NCI-H82 treated with DMSO at 0.1 percent for 48 hours (cell line): ENCODE measurements at regions not wholly inside any gene's neighbourhood (a gene's known extent, or its start where the extent isn't known, plus 50 kb on each side); places are given as distances from the start of the nearest gene placed in this dataset.

Source experiments
- DNase-seq: peaks from one replicate; lab custom pipeline; 2025; ENCODE audit not compliant: unreplicated experiment; lab: John Stamatoyannopoulos, UW

DNA sequence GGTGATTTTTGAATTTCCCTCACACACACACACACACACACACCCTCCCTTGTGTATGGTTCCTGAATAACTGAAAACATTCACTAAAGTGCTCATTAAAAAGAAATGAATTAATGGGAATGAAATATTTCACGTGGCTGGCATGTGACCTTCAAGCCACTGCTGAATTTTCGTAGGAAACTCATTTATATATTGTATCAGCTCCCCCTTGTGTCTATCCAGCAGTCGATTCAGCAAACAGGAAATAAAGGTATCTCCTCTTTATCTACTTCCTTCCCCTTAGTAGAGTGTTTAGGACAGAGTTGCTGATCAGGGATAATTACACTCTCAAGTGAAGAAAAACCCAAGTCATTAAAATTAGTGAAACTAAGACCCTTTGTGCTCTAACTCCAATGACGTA lies 912.6 kb upstream of the LCORL start:
- DNase-seq = peak; percentile 42

DNA sequence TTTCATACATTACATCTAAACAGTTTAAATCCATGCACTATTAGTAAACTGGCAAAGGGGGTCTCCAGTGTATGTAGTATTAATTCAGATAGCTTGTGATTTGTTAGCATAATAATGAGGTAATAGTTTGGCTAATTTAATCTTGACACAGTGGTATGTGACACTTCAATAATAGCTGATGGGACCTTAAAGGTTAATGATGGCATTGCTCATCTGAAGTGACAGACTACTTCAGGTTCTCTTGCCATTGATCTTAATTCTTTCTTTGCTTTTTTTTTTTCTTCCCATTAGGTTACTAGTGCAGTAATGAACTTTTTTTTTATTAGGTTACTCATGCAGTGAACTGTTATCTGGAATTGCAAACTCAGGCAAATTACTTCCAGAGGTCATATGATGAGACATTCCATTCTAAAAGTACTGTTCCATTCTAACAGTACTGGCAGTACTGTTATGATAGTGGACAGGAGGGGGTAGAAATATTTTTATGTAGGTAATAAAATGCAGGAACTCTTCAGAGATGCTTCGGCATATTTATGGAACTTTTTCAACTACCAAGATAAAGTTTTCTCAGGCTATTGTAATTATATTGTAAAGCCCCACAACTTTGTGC lies 911.3 kb upstream of the LCORL start:
- no peak for DNase-seq

DNA sequence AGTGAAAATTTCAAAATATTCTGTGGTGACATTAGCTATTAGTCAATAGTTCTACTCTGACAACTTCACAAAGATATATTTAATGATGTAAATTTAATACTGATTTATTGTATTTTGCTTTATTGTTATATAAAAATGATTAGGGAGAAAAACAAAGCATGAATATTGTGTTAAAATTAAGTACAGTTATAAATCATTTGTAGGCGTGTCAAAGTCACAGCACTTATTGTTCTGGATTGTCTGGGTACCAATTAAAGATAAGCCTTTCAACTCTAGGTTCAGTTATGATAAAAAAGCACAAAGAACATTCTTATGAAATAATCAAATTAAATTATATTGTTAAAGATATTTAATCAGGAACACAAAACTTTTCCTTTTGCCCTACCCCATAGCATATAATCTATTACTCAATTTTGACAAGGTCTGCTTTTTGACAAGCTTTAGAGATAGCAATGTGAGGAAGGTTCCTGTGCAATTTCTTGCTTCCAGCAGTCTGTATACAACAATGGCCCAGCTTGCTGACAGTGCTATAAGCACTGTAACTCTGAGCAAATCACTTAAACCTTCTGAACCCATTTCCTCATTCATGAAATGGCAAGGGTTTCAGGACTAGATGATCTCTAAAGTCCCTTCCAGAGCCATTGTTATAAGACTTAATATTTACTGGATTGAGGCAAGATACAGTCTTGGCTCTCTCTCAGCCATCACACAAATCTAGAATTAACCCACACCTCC lies 910.3 kb upstream of the LCORL start:
- DNase-seq = no peak

DNA sequence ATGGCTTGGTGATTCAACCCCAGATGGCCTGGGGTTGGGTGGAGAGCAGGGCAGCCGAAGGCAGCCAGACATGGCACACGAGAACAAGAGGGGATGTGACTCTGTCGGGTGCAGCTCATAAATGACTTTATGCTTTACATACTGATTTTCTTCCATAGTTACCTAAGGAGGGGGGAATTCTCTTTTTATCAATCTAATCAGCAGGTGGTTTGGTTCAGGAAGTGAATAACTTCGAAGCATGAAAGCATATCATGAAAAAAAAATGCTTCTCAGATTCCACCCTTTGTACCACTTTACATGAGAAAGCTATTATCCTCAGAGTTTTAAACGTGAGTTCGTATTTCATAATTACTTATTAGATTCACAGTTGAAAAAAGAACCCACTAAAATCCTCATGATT lies 908.9 kb upstream of the LCORL start:
- DNase-seq = no peak

DNA sequence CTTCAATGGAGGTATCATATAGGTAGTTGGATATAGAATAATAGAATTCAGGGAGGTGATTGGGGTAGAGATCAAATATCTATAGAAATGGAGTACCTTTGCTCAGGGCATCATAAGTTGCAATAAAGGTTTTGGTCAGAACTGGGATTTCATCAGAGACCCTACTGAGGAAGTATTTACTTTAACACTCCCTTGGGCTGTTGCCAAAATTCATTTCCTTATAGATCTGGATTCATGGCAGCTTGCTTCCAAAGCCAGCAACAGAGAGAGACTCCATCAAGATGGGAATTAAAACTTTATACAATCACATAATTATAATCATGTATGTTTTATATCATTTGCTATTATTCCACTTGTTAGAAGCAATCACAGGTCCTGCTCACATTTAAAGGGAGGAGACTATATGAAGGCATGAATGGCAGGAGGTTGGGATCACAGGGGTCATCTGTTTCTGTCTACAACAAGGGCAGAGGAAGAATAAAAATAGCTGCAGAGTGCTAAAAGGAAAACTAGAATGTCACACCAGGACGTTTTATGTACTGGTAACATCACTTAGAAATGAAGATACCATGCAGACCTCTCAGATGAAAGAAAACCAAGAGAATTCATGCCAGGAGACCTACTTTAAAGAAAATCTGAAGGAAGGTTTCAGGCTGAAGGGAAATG lies 902.1 kb upstream of the LCORL start:
- no peak for DNase-seq

DNA sequence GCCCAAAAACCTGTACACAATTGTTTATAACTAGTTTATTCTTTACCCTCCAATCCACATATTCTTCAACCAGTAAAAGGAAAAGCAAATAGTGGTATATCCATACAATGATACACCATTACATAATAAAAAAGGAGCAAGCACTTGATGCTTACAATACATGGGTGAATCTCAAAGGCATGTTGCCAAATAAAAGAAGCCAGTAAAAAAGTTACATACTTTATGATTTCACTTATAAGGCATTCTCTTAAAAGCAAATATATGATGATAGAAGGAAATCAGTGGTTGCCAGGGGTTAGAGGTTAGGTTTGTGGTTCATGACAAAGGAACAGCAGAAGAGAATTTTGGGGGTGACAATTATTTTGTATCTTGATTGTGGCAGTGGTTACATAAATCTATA lies 896.1 kb upstream of the LCORL start:
- DNase-seq = no peak

DNA sequence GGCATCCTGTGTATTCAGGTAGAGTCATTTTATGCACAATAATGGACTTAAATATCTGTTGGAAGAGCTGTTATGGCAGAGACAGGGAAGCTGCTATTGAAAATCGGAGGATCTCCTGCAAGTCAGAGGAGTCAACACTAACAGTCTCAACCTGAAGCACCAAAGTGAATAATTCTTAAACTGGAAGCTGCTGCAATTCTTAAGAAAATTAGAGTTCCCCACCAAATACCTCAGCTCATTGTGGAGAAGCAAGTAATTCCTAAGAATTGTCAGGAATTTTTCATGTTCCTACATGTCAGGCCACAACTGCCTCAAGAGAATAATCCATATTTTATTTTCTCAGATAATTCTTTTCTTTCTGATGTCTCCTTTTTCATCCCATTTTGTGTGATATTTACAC lies 892.6 kb upstream of the LCORL start:
- DNase-seq = no peak

DNA sequence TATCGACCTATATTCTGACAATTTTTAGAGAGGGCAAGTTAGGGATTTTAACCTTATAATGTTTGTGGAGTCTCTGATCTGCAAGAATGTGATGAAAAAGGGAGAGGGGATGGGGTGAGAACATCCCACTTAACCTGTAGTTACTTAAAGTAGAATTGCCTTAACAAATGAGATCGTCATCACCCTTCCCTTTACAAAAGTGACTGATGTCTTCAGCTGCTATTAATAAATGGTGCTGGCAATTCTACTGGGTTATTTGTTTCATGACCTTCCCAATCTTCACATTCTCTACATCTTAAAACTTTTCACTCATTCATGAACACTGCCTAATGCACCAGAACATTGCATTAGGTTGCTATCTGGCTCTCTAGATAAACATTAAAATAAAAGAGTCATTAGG lies 873.4 kb upstream of the LCORL start:
- no peak for DNase-seq

DNA sequence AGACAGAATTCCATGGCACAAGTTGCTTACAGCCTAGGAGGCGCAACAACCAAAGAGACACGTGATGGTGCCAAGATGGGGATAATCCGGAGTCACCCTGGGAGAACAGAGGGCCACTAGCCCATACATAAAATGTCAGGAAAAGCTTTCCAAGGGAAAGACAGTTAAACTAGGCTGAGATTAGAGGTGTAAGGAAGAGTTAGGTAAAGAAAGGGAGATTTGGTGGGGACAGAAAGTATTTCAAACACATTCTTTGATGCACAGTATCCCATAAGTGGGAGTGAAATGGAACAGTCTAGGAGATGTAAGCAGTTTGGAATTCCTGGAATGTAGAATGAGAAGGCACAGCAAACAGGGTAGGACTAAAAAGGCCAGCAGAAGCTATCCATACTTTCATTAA lies 860.9 kb upstream of the LCORL start:
- DNase-seq = no peak

DNA sequence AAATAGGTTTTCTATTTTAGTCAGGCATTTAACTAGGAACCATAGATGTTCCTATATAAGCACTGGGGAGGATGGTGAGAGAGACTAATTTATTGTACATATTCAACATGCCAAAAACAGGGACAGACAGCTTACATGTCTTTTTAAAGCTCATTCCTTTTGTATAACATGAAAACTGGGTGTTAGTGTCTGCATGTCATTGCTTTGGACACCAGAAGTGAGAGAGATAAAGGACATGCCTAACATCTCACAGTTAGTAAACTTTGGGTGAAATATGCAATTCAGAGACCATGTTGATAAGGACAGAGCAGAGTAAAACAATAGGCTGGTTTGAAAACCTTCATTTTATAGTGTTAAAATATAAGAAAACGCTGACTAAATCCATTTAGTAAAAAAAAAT lies 860.0 kb upstream of the LCORL start:
- DNase-seq = no peak

DNA sequence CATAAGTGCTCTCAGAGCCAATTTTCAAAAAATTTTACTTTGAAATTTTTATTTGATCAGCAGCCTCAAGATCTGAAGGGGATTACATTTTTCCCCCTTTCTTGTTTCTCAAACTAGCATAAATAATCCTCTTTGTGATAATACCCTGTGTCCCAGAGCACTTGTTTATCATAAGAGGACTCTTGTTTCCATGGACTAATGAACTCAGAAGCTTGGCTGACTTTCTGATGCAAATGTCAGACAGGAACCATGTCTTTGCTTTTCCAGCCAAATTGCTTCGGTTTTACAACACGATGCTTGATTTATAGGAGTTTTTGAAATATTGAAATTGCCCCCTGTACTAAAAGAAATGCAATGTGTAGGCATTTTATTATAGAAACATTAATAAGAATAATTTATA lies 859.3 kb upstream of the LCORL start:
- peak; percentile 67 for DNase-seq

DNA sequence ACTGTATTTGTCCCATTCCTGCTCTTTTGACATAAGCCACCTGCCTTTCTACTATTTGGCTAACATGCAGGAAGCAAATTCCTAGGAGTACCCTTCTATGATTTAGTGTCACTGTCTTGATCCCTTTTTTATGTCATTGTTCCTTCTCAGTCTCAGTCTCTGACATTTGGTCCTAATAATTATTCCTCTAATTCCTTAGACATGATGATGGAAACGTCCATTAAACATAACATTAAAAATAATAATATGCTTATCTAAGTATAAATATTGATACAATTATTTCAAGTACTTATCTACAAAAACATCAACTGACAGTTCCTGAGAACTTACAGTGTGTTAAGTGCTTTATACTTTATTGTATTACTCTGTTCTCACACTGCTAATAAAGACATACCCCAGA lies 857.0 kb upstream of the LCORL start:
- no peak for DNase-seq

DNA sequence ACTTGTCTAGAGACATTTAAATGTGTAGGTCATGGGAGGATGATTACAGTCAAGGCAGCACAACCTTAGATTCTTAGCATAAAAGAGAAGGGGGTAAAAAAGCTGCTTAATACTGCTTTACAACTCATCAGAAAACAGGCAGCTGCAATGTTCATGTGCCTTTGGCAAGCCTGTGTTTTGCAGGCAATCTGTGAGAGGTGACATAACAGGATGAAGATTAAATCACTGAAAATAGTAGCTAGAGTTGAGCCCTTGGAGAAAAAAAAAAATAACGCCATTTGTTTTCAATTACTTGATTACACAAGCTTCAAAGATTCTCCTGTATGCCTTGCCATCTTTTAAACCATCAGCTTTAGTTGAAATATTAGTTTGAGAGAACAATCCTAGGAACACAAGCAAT lies 847.6 kb upstream of the LCORL start:
- DNase-seq = peak; percentile 75

DNA sequence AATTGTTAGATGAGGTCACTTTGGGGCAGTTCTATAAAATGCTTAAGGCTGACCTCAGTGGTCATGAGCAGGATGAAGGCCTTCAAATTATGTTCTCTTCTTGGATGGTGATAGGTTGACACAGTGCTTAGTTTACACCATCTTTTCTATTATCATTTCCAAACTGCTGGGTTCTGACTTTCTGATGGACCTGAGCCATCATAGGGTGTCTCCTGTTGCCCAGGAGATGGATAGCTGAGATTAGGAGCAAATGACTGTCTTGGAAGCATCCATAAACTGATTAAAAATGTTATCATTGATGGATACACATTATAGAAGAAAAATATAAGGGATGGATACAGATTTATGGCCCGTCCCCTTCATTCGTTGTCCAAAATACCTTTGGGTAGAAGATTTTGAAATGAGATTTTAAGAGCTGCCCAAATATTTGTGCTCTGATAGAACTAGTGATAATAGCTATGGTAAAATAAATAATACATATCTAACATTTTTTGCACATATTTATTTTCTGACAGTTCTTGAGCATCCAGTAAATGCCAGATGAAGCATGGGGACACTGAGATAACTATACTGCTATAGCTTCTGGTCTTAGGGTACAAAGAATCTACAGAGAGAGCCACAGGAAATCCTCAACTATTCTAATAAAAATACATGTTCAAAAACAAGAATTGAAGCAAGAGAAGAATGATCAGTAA lies 839.4 kb upstream of the LCORL start:
- DNase-seq = no peak

DNA sequence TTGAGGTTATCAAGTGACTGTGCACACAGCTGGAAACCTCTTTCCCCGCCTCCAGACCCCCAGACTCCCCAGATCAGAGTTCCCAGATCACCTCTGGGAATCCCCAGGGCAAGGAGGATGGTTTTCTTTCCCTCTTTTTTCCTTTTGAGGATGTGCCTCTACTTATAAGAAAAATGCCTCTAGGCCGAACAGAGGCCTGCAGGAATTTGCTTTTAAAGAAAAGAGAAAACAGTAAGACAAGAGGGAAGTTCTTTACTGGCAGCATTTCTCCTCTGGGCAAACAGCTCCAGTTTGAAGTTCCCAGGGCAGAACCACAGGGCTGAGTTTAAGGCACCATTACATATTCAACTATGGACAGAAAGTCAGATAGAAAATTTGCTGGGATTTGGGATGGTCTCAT lies 837.9 kb upstream of the LCORL start:
- DNase-seq = no peak

DNA sequence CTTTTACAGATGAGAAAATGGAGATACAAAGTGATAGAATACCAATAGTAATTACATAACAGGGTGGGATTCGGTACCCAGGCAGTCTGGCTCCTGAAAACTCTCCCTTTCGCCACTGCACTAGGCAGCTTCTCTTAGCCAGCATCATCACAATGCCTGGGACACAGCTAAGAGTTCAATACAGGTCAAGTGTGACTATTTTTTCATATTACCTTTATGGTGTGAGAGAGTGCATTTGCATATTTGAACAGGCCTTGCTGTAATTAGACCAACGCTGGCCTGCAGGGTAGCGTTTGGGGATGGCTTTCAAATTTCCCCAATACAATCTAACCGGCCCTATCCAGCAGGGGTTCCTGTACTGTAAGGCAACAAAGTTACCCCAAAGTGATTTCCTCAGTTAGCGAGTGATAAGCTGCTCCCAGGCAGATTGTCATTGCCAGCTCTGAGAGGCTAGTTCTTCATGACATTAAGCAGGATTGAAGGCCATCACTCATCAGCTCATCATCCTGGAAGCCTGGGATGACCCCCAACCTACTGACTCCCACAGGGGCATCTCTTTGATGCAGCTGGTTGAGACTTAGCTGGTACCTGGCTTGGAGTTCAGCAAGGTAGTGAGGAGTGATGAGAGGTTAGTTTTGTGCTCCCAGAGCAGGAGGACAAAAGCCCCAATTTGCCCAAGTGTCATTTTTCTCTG lies 836.8 kb upstream of the LCORL start:
- no peak for DNase-seq

DNA sequence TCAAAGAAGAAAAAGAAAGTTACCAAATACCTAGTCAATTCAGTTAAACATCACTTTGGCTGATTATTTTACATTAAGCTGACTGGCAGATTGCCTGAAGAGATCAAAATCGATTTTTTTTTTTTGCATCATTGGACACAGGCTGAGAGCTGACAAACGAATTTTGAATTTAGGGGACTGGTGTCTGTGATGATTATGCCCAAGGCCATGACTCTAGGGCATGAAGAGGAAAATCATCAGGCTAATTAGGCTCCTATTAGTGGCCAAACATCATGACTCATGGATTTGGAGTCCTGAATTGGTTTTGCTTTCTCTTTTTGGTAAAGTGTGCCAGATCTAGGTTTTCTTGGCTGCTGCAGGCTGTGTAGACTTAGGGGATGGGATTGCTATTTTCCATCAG lies 829.3 kb upstream of the LCORL start:
- DNase-seq = no peak

DNA sequence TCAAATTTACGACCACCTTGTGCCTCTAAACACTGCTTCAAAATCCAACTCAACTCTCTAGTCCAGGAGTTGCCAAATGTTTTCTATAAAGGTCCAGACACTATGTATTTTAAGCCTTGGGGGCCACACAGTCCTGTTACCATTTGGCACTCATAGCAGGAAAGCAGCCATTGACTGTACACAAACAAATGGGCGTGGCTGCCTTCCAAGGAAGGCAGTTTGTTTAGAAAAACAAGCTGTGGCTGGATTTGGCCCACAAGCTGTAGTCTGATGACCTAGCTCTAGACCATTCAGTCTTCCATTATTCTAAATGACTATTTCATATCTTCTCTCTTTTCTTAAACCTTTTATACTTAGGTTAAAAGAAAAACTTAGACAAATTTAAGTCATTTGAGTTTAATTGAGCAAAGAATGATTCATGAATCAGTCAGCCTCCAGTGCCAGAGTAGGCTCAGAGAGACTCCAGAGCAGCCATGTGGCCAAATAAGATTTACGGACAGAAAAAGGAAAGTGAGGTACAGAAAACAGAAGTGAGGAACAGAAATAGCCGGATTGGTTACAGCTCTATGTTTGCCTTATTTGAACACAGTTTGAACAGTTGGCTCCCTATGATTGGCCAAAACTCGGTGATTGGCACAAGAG lies 825.8 kb upstream of the LCORL start:
- no peak for DNase-seq

DNA sequence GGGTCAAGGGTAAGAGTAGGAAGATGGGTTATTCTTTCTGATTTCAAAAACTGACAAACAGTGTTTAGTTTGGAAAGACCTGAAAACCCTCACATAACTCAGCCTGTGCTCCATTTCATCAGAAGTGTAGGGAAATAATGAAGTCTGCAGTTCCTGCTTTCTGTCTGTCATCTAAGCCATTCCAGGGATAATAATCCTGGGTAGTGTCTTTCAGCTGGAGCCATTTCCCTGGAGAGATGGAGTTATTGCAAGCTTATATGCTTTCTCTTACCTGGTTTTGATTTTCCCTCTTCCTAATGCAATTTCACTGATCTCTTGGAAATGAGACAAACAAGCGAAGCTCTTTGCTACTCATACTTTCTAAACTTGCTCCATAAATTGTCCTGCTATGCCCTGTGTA lies 824.8 kb upstream of the LCORL start:
- no peak for DNase-seq

DNA sequence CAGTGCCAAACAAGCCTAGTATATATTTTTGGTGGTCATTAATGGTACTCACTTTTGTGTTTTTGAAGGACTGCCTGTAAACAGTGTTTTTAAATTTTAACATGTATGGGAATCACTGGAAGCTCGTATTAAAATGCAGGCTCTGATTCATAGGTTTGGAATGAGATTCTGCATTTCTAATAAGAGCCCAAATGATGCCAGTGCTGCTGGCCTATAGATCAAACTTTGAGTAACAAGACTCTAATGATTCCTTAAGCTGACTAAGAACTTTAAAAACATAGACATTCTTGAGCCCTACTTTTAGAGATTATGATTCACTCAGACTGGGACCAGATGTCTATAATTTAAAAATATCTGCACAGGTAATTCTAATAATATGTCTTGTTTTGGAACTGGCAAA lies 823.2 kb upstream of the LCORL start:
- DNase-seq = no peak

DNA sequence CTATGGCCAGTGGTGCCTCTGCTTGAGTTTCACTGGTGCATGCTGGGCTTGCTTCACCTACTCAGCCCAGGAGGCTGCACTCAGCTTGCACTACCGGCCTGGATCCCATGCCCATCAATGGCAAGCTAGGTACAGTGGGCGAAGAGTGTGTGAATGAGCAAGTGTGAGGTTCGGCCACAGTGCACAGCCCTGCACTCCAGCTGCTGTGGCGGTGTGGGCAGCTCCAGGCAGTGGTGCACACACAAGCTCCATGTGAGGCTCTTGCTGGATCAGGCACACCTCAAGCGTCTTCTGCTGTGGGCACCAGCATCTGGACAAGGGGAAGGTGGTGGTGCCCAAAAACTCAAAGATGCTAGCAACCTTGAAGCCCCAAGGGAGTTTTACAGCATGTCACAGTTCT lies 820.9 kb upstream of the LCORL start:
- no peak for DNase-seq
